LNCaP clone FGC (cell line): ENCODE measurements at regions not wholly inside any gene's neighbourhood (a gene's known extent, or its start where the extent isn't known, plus 50 kb on each side); places are given as distances from the start of the nearest gene placed in this dataset.

Source experiments
- DNase-seq: peaks from one replicate; pipeline ENCODE4 v3.0.0-alpha.2; 2011; ENCODE audit warnings: low read depth
- H3K4me3 ChIP-seq: 2 replicates; pipeline ENCODE4 v1.5.1; 2011; ENCODE audit warnings: mild to moderate bottlenecking, low read depth, low read length, control low read depth
- CTCF ChIP-seq: IDR thresholded peaks from 2 replicates; pipeline ENCODE4 v1.5.1; 2012; ENCODE audit warnings: mild to moderate bottlenecking; ENCODE audit not compliant: control insufficient read depth, insufficient read depth; ENCODE audit errors: extremely low read depth

DNA sequence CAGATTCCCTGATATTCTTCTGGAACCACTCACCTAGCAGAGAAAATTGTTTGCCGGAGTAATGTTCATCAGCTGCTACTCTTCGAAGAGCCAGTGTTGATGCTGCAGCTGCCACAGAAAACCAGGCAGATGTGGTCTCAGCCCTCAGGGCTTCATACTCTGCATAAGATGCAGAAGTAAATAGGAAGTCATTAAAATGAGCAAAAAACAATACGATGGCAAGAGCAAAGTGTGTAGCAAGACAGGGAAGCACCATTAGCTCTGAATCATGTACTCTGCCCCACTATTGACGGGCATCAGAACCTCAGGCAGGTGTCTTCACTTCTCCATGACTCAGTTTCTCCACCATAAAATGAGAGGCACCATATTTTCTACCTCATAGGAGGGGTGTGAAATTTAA lies 991.6 kb upstream of the TMEM132C start:
- H3K4me3 ChIP-seq: no peak overlapping the region
- DNase-seq: no peak
- TF ChIP-seq CTCF: no peak

DNA sequence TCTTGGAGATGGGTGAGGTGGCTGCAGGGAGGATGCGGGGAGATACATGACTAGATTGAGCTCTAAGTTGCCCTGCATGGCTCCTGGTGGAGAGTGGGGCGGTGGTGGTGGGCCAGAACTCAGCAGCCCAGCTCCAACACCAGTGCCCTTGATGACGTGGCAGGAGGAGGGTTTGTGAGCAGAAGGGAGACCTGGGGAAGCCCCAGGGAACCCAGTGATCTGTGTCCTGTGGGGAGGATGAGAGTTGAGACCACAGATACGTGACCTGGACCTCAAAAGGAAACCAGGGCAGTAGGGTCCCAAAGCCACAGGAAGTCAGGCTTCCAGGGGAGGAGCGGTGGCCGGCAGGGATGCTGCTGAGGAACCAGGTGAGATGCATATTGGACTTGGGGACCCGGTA lies 989.1 kb upstream of the TMEM132C start:
- no peak for DNase-seq
- H3K4me3 ChIP-seq: no peak overlapping the region
- TF ChIP-seq CTCF: no peak

- no peak for DNase-seq
- TF ChIP-seq CTCF: no peak
- H3K4me3 ChIP-seq: no peak overlapping the region
These were observed 988.6 kb upstream of the TMEM132C start for GRCh38 chr12:127278351-127278750.

GRCh38 chr12:127280393-127281275 lies 986.3 kb upstream of the TMEM132C start:
- H3K4me3 ChIP-seq: no peak overlapping the region
- DNase-seq: peak; percentile 7
- peak; percentile 99 for TF ChIP-seq CTCF

DNA sequence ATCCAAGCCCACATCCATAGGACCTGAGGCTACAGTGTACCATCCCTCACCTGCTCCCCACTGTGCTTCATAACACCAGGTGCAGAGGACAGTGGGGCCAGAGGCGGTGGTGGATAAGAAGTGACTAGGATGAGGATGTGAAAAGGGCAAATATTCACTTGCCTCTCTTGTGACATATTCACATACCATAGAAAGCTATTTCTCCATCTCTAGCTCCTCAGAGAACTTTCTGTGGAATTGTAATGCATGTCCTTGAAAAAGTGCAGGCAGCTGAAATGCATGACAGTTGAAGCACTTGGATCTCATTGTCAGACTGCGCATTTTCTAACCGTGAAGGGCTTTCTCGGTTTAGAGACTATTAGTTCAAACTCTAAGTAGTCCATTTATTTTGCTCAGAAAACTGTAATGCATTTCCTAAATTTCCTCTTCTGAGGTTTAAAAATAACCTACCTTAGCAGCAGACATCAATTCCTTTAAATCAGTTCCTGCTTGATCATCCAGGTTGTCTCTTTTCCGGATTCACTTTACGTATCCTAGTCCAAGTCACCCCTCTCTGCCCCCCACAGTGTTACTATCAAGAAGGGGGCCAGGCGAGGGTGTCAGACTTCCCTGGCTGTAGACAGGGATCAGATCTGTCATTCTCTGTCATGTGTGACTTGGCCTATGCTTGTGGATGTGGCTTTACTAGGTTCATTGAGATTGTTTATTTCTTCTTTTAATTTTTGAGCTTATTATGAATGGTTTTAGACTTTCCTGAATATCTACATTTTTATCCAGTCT lies 984.0 kb upstream of the TMEM132C start:
- H3K4me3 ChIP-seq: no peak overlapping the region
- TF ChIP-seq CTCF: no peak
- no peak for DNase-seq

- no peak overlapping the region for H3K4me3 ChIP-seq
- no peak for DNase-seq
- TF ChIP-seq CTCF: no peak
These were observed 982.9 kb upstream of the TMEM132C start for GRCh38 chr12:127284021-127284420.
